ENCODE measurements at regions not wholly inside any gene's neighbourhood (a gene's known extent, or its start where the extent isn't known, plus 50 kb on each side); places are given as distances from the start of the nearest gene placed in this dataset.
A peak's percentile ranks its signal among the peaks of the same experiment; 100 is the strongest.

- CTCF ChIA-PET: interaction anchor here (0.7 to 4.6 kb wide), 26 partner anchors 12 to 745 kb away, joined by 3 to 104 read pairs (median 4); no protein-coding TSS in a partner anchor
- POLR2A ChIA-PET: no interaction called here
- TF ChIP-seq ZBTB1 (tag by site-specific recombination; IDR thresholded peaks at IDR 0.05): no peak
- no peak for TF ChIP-seq YY1 (tag by site-specific recombination; IDR thresholded peaks at IDR 0.05)
- TF ChIP-seq ZNF555 (tag by site-specific recombination; conservative IDR thresholded peaks at IDR 0.05): no peak
- TF ChIP-seq ZNF785 (tag by site-specific recombination; IDR thresholded peaks at IDR 0.05): no peak
- no peak for TF ChIP-seq ZNF223 (tag by site-specific recombination; IDR thresholded peaks at IDR 0.05)
- no peak for TF ChIP-seq ZNF18 (tag by site-specific recombination; IDR thresholded peaks at IDR 0.05)
- no peak for TF ChIP-seq PBX3 (CRISPR knock-in tag; IDR thresholded peaks at IDR 0.05)
- peak; percentile 73; the same call in 1 of the 2 replicates for TF ChIP-seq ATF2 (tag by site-specific recombination; IDR thresholded peaks at IDR 0.05; ENCODE audit: low read depth)
- TF ChIP-seq ZNF19 (tag by site-specific recombination; IDR thresholded peaks at IDR 0.05; ENCODE audit: low read depth): no peak
- no peak for TF ChIP-seq GLI2 (tag by site-specific recombination; IDR thresholded peaks at IDR 0.05; ENCODE audit: borderline replicate concordance, low read depth)
- no peak for TF ChIP-seq ZSCAN4 (tag by site-specific recombination; IDR thresholded peaks at IDR 0.05)
- TF ChIP-seq, protein P1, sequence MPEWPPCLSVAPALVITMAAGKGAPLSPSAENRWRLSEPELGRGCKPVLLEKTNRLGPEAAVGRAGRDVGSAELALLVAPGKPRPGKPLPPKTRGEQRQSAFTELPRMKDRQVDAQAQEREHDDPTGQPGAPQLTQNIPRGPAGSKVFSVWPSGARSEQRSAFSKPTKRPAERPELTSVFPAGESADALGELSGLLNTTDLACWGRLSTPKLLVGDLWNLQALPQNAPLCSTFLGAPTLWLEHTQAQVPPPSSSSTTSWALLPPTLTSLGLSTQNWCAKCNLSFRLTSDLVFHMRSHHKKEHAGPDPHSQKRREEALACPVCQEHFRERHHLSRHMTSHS (tag by site-specific recombination; IDR thresholded peaks at IDR 0.05): no peak
- no peak for TF ChIP-seq ZNF600 (tag by site-specific recombination; IDR thresholded peaks at IDR 0.05)
- no peak for TF ChIP-seq ZNF112 (tag by site-specific recombination; IDR thresholded peaks at IDR 0.05)
- TF ChIP-seq ZNF629 (tag by site-specific recombination; IDR thresholded peaks at IDR 0.05): peak; percentile 82
- TF ChIP-seq, protein P2, sequence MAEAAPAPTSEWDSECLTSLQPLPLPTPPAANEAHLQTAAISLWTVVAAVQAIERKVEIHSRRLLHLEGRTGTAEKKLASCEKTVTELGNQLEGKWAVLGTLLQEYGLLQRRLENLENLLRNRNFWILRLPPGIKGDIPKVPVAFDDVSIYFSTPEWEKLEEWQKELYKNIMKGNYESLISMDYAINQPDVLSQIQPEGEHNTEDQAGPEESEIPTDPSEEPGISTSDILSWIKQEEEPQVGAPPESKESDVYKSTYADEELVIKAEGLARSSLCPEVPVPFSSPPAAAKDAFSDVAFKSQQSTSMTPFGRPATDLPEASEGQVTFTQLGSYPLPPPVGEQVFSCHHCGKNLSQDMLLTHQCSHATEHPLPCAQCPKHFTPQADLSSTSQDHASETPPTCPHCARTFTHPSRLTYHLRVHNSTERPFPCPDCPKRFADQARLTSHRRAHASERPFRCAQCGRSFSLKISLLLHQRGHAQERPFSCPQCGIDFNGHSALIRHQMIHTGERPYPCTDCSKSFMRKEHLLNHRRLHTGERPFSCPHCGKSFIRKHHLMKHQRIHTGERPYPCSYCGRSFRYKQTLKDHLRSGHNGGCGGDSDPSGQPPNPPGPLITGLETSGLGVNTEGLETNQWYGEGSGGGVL (tag by site-specific recombination; IDR thresholded peaks at IDR 0.05): no peak
- no peak for TF ChIP-seq ZNF184 (tag by site-specific recombination; IDR thresholded peaks at IDR 0.05)
- no peak for TF ChIP-seq ZNF157 (tag by site-specific recombination; IDR thresholded peaks at IDR 0.05)
- TF ChIP-seq, protein P3, sequence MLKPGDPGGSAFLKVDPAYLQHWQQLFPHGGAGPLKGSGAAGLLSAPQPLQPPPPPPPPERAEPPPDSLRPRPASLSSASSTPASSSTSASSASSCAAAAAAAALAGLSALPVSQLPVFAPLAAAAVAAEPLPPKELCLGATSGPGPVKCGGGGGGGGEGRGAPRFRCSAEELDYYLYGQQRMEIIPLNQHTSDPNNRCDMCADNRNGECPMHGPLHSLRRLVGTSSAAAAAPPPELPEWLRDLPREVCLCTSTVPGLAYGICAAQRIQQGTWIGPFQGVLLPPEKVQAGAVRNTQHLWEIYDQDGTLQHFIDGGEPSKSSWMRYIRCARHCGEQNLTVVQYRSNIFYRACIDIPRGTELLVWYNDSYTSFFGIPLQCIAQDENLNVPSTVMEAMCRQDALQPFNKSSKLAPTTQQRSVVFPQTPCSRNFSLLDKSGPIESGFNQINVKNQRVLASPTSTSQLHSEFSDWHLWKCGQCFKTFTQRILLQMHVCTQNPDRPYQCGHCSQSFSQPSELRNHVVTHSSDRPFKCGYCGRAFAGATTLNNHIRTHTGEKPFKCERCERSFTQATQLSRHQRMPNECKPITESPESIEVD (tag by site-specific recombination; IDR thresholded peaks at IDR 0.05): peak; percentile 59
- TF ChIP-seq ZNF596 (tag by site-specific recombination; IDR thresholded peaks at IDR 0.05): no peak
- no peak for TF ChIP-seq ZNF211 (tag by site-specific recombination; IDR thresholded peaks at IDR 0.05; ENCODE audit: low read depth)
- no peak for TF ChIP-seq SP2 (tag by site-specific recombination; IDR thresholded peaks at IDR 0.05)
- no peak for TF ChIP-seq ZNF830 (tag by site-specific recombination; IDR thresholded peaks at IDR 0.05; ENCODE audit: low read depth)
- no peak for TF ChIP-seq ZXDB (tag by site-specific recombination; IDR thresholded peaks at IDR 0.05)
- TF ChIP-seq ZEB2 (tag by site-specific recombination; IDR thresholded peaks at IDR 0.05): peak; percentile 50; the same call in 1 of the 2 replicates
- TF ChIP-seq ZNF677 (tag by site-specific recombination; IDR thresholded peaks at IDR 0.05): no peak
- TF ChIP-seq, protein P4, sequence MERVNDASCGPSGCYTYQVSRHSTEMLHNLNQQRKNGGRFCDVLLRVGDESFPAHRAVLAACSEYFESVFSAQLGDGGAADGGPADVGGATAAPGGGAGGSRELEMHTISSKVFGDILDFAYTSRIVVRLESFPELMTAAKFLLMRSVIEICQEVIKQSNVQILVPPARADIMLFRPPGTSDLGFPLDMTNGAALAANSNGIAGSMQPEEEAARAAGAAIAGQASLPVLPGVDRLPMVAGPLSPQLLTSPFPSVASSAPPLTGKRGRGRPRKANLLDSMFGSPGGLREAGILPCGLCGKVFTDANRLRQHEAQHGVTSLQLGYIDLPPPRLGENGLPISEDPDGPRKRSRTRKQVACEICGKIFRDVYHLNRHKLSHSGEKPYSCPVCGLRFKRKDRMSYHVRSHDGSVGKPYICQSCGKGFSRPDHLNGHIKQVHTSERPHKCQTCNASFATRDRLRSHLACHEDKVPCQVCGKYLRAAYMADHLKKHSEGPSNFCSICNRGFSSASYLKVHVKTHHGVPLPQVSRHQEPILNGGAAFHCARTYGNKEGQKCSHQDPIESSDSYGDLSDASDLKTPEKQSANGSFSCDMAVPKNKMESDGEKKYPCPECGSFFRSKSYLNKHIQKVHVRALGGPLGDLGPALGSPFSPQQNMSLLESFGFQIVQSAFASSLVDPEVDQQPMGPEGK (tag by site-specific recombination; IDR thresholded peaks at IDR 0.05): no peak
These were observed 501.5 kb downstream of the UQCRFS1 start for GRCh38 chr19:28711411-28711810.

More at GRCh38 chr19:28711411-28711810, 501.5 kb downstream of the UQCRFS1 start:
- peaks cover 0 to 72% of the 10 kb centered on the region in 2 experiments; a peak in 2 of 3 replicates for H3K36me3 ChIP-seq (ENCODE audit: control insufficient read depth in 2 of 2, insufficient read depth in 1 of 2, low read length in 2 of 2)
- H3K27ac ChIP-seq (ENCODE audit: extremely low read depth, low read depth, low read length): no peak overlapping the region
- peaks cover 2% of the 10 kb centered on the region for H3K9me3 ChIP-seq (ENCODE audit: control insufficient read depth, insufficient read depth, low read depth, low read length)
- peaks cover 3% of the 10 kb centered on the region; the same call in 1 of the 2 replicates for H3K4me1 ChIP-seq (ENCODE audit: control insufficient read depth, insufficient read depth, low read length)
- no peak overlapping the region for H3K4me3 ChIP-seq (ENCODE audit: low read depth, low read length)
